ENCODE measurements at regions not wholly inside any gene's neighbourhood (a gene's known extent, or its start where the extent isn't known, plus 50 kb on each side); places are given as distances from the start of the nearest gene placed in this dataset.

DNA sequence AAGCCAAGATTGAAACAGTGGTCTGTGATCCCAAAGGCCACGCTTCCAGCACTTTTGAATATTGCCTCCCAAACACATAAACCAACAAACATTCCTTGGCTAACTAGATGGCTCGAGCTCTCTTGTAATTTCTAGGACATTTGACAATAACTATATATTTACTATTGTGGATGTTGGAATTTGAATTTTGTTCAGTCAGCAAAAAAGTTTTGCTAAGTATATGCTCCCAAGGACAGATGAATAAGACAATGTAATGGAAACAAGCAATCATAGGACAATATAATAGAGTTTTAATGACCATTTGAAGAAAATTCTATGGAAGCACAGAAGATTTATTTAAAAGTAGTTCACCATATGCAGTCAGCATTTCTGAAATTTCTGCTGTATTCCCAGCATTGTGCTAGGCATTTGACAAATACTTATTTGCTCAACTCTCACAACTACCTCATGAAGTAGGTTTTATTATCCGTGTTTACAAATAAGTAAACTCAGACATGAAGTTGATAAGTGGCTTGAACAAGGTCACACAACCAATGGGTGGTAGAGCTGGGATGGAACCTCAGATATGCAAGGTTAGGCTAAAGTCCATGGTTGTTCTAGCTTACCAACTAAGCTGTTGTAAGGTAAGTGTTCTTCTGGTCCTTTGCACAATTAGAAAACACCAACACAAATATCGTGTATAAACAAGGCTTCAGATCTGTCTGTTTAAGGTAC is 205.1 kb downstream of the NUFIP1 start:
- TF ChIP-seq POLR2A (IDR thresholded peaks at IDR 0.05; ENCODE audit: low read depth, low read length) (no peak), POLR2AphosphoS5 (IDR thresholded peaks at IDR 0.05; ENCODE audit: insufficient read depth, low read depth, low read length) (no peak), FOS (IDR thresholded peaks at IDR 0.05; ENCODE audit: borderline replicate concordance, insufficient read depth, low read length) (no peak), EZH2 (IDR thresholded peaks at IDR 0.05; ENCODE audit: borderline replicate concordance, low read depth, low read length, severe bottlenecking) (no peak)
- TF ChIP-seq, protein P1, sequence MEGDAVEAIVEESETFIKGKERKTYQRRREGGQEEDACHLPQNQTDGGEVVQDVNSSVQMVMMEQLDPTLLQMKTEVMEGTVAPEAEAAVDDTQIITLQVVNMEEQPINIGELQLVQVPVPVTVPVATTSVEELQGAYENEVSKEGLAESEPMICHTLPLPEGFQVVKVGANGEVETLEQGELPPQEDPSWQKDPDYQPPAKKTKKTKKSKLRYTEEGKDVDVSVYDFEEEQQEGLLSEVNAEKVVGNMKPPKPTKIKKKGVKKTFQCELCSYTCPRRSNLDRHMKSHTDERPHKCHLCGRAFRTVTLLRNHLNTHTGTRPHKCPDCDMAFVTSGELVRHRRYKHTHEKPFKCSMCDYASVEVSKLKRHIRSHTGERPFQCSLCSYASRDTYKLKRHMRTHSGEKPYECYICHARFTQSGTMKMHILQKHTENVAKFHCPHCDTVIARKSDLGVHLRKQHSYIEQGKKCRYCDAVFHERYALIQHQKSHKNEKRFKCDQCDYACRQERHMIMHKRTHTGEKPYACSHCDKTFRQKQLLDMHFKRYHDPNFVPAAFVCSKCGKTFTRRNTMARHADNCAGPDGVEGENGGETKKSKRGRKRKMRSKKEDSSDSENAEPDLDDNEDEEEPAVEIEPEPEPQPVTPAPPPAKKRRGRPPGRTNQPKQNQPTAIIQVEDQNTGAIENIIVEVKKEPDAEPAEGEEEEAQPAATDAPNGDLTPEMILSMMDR (IDR thresholded peaks at IDR 0.05; ENCODE audit: extremely low read depth in 1 of 2, insufficient read depth in 1 of 2, low read depth in 1 of 2, low read length in 2 of 2) = no peak
